Panc1 (cell line): ENCODE measurements at regions not wholly inside any gene's neighbourhood (a gene's known extent, or its start where the extent isn't known, plus 50 kb on each side); places are given as distances from the start of the nearest gene placed in this dataset.

ENCODE experiments used
- ATAC-seq: fragments of 200-7000 bp; cut with Tn5 transposase; 2 replicates; pipeline ENCODE4 v1.9.1; 2020; ENCODE audit warnings: mild to moderate bottlenecking, moderate library complexity
- BruUV-seq: library from RNA; stranded (reverse); fragments of 400-500 nt; replicated peaks from 2 replicates; lab custom pipeline; 2021; lab: Mats Ljungman, UMichigan
- CTCF ChIA-PET: fragments of 300-600 bp; sonication (Branson Sonifier 250); formaldehyde crosslinking; loops from one replicate; lab custom pipeline; 2022; ENCODE audit warnings: antibody characterized with exemption; lab: Charles Lee
- POLR2A ChIA-PET: fragments of 300-600 bp; sonication (Branson Sonifier 250); formaldehyde crosslinking; loops from one replicate; lab custom pipeline; 2022; ENCODE audit warnings: antibody characterized with exemption; lab: Charles Lee
- DNase-seq: peaks from one replicate; pipeline ENCODE4 v3.0.0-alpha.2; 2010; ENCODE audit warnings: low read depth, low spot score
- H3K27ac ChIP-seq: 2 replicates; pipeline ENCODE4 v1.5.1; 2011; ENCODE audit warnings: mild to moderate bottlenecking, low read length, inconsistent platforms
- H3K27me3 ChIP-seq: fragments of 200-500 bp; sonication (Bioruptor generic); 2 replicates; pipeline ENCODE4 v1.6.0; 2014; ENCODE audit warnings: low read length, inconsistent platforms; ENCODE audit not compliant: control insufficient read depth, insufficient read depth
- H3K36me3 ChIP-seq: fragments of 200-500 bp; sonication (Bioruptor generic); 2 replicates; pipeline ENCODE4 v1.5.1; 2014; ENCODE audit warnings: inconsistent platforms, mild to moderate bottlenecking, low read length, moderate library complexity; ENCODE audit not compliant: control insufficient read depth, insufficient read depth
- H3K4me1 ChIP-seq: 2 replicates; pipeline ENCODE4 v1.5.1; 2011; ENCODE audit warnings: inconsistent platforms, mild to moderate bottlenecking, low read length, moderate library complexity; ENCODE audit not compliant: control insufficient read depth, insufficient read depth
- H3K4me3 ChIP-seq, 2 experiments: 2 replicates each; pipeline ENCODE4 v1.5.1; 2011 to 2012; ENCODE audit warnings: low read depth in 2 of 2, low read length in 2 of 2, mild to moderate bottlenecking in 2 of 2, inconsistent platforms in 1 of 2, moderate library complexity in 1 of 2
- H3K9me3 ChIP-seq: fragments of 200-500 bp; sonication (Bioruptor generic); 2 replicates; pipeline ENCODE4 v1.5.1; 2014; ENCODE audit warnings: low read depth, mild to moderate bottlenecking, inconsistent platforms, low read length, moderate library complexity; ENCODE audit not compliant: control insufficient read depth, insufficient read depth
- POLR2AphosphoS5 ChIP-seq: IDR thresholded peaks from 2 replicates; pipeline ENCODE4 v1.6.1; 2012; ENCODE audit warnings: mild to moderate bottlenecking, low read depth, low read length, moderate library complexity
- SIN3A ChIP-seq: IDR thresholded peaks from 2 replicates; pipeline ENCODE4 v1.6.1; 2012; ENCODE audit warnings: low read depth, mild to moderate bottlenecking, low read length, moderate library complexity, borderline replicate concordance; ENCODE audit not compliant: insufficient read depth
- TCF7L2 ChIP-seq: IDR thresholded peaks from 2 replicates; pipeline ENCODE4 v1.6.1; 2011; ENCODE audit warnings: mild to moderate bottlenecking, low read depth, low read length, inconsistent platforms
- in situ Hi-C: cut with HindIII; loops from 2 replicates; pipeline ENCODE4 v1.10.0; 2016; ENCODE audit warnings: low sequenced_read_pairs, low pct_unique_long_range_greater_than_20kb
- intact Hi-C: fragments of 100-400 bp; cut with micrococcal nuclease; formaldehyde crosslinking; loops from one replicate; pipeline ENCODE4 v1.10.0; 2022; ENCODE audit not compliant: unreplicated experiment
- TF ChIP-seq, protein P1 (sequence below), 2 experiments: IDR thresholded peaks; 2 replicates each; pipeline ENCODE4 v1.6.1; 2011 to 2012; ENCODE audit warnings: low read depth in 2 of 2, control low read depth in 1 of 2, low read length in 1 of 2, mild to moderate bottlenecking in 1 of 2, moderate library complexity in 1 of 2; ENCODE audit not compliant: insufficient read depth in 1 of 2
- TF ChIP-seq, protein P2 (sequence below): fragments of 450-650 bp; IDR thresholded peaks from 2 replicates; pipeline ENCODE4 v1.5.1; 2017; ENCODE audit warnings: mild to moderate bottlenecking

DNA sequence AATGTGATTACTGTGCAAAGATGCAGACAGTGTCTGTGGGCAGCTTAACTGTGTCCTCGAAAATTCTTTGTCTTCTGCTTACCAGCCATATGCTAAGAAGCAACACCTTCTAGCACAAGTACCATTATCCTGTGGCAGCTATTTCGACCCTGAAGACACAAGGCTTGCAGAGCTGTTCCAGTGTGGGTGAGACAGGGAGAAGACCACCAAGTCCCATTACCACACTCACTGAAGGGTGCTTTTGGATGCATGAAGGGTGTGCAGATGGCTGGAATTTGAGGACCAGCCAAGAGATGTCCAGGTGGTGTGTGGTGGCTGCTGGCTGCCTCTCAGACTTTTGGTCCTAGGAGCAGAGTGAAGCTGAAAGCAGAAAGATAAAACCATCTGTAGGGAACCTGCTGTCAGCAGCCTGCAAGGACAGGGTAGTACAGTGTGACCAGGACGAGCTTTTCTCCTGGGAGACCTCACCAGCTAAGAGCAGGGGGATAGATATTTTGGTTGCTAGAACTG, 161.8 kb downstream of the ICE1 start:
- no peaks in the 10 kb centered on the region for H3K36me3 ChIP-seq
- ChIA-PET POLR2A (no interaction called here), CTCF (no interaction called here)
- no peak for ATAC-seq
- intact Hi-C loops = no loop called here
- no peak for DNase-seq
- no peaks in the 10 kb centered on the region for H3K27me3 ChIP-seq
- in situ Hi-C loops = no loop called here
- no peak overlapping the region for H3K27ac ChIP-seq
- H3K9me3 ChIP-seq = peaks cover 2% of the 10 kb centered on the region; the same call in 1 of the 2 replicates
- H3K4me1 ChIP-seq = no peaks in the 10 kb centered on the region
- TF ChIP-seq TCF7L2 = no peak
- H3K4me3 ChIP-seq = no peak overlapping the region
- BruUV-seq = no TSS peak

DNA sequence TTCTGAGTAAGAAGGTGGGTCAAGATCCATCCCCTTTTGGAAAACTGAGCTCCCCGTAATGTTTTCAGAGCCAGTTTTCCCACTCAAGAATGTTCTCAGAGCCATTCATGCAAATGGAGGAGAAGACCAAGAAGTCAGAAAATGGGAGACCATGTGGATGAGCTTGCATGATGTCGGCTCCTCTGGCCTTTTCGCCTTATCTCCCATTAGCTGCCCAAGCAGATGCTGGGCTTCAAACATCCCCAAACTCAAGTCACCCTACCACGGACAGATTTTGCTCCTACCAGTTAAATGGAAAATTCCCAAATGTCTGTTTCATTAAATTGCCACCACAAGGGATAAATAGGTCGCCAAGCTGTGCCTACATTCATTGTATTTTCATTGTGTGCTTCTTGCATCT, 161.4 kb downstream of the ICE1 start:
- CTCF ChIA-PET = no interaction called here
- intact Hi-C loops = no loop called here

More for the DNA sequence above, 161.4 kb downstream of the ICE1 start:
- in situ Hi-C loops = no loop called here
- no peak for DNase-seq
- Histone ChIP-seq H3K36me3 (no peaks in the 10 kb centered on the region), H3K27me3 (no peaks in the 10 kb centered on the region), H3K4me1 (no peaks in the 10 kb centered on the region), H3K27ac (no peak overlapping the region), H3K4me3 (no peak overlapping the region), H3K9me3 (peaks cover 2% of the 10 kb centered on the region; the same call in 1 of the 2 replicates)
- BruUV-seq = no TSS peak
- POLR2A ChIA-PET = no interaction called here
- TF ChIP-seq, protein P1, sequence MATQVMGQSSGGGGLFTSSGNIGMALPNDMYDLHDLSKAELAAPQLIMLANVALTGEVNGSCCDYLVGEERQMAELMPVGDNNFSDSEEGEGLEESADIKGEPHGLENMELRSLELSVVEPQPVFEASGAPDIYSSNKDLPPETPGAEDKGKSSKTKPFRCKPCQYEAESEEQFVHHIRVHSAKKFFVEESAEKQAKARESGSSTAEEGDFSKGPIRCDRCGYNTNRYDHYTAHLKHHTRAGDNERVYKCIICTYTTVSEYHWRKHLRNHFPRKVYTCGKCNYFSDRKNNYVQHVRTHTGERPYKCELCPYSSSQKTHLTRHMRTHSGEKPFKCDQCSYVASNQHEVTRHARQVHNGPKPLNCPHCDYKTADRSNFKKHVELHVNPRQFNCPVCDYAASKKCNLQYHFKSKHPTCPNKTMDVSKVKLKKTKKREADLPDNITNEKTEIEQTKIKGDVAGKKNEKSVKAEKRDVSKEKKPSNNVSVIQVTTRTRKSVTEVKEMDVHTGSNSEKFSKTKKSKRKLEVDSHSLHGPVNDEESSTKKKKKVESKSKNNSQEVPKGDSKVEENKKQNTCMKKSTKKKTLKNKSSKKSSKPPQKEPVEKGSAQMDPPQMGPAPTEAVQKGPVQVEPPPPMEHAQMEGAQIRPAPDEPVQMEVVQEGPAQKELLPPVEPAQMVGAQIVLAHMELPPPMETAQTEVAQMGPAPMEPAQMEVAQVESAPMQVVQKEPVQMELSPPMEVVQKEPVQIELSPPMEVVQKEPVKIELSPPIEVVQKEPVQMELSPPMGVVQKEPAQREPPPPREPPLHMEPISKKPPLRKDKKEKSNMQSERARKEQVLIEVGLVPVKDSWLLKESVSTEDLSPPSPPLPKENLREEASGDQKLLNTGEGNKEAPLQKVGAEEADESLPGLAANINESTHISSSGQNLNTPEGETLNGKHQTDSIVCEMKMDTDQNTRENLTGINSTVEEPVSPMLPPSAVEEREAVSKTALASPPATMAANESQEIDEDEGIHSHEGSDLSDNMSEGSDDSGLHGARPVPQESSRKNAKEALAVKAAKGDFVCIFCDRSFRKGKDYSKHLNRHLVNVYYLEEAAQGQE (IDR thresholded peaks at IDR 0.05; ENCODE audit: insufficient read depth in 1 of 2, low read depth in 2 of 2, low read length in 1 of 2) = no peak
- TF ChIP-seq POLR2AphosphoS5 (no peak), SIN3A (no peak), TCF7L2 (no peak)
- TF ChIP-seq, protein P2, sequence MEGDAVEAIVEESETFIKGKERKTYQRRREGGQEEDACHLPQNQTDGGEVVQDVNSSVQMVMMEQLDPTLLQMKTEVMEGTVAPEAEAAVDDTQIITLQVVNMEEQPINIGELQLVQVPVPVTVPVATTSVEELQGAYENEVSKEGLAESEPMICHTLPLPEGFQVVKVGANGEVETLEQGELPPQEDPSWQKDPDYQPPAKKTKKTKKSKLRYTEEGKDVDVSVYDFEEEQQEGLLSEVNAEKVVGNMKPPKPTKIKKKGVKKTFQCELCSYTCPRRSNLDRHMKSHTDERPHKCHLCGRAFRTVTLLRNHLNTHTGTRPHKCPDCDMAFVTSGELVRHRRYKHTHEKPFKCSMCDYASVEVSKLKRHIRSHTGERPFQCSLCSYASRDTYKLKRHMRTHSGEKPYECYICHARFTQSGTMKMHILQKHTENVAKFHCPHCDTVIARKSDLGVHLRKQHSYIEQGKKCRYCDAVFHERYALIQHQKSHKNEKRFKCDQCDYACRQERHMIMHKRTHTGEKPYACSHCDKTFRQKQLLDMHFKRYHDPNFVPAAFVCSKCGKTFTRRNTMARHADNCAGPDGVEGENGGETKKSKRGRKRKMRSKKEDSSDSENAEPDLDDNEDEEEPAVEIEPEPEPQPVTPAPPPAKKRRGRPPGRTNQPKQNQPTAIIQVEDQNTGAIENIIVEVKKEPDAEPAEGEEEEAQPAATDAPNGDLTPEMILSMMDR = no peak
- no peak for ATAC-seq
